Tibial nerve (tissue), 4 donors: ENCODE measurements at regions not wholly inside any gene's neighbourhood (a gene's known extent, or its start where the extent isn't known, plus 50 kb on each side); places are given as distances from the start of the nearest gene placed in this dataset.

Experiments
- DNase-seq, 2 donors: peaks; one replicate each; pipeline ENCODE4 v3.0.0-alpha.2; 2019; ENCODE audit warnings: low spot score in 2 of 2
- H3K27ac ChIP-seq, 4 donors: fragments of 200-600 bp; sonication (generic) in 3 of 4; one replicate each; pipeline ENCODE4 v1.5.1; 2017 to 2019; ENCODE audit warnings: mild to moderate bottlenecking in 1 of 4
- H3K27me3 ChIP-seq, 2 donors: fragments of 200-600 bp; sonication (generic) in 1 of 2; one replicate each; pipeline versions ENCODE4 v1.5.1 to v1.6.0; 2017 to 2019
- H3K36me3 ChIP-seq, 3 donors: fragments of 200-600 bp; sonication (generic); one replicate each; pipeline ENCODE4 v1.5.1; 2018 to 2019
- H3K4me1 ChIP-seq, 4 donors: fragments of 200-600 bp; sonication (generic) in 3 of 4; one replicate each; pipeline ENCODE4 v1.5.1; 2017 to 2019
- H3K4me3 ChIP-seq, 4 donors: fragments of 200-600 bp; sonication (generic) in 3 of 4; one replicate each; pipeline ENCODE4 v1.5.1; 2017 to 2019; ENCODE audit warnings: mild to moderate bottlenecking in 1 of 4, moderate library complexity in 1 of 4
- H3K9me3 ChIP-seq, 4 donors: fragments of 200-600 bp; sonication (generic) in 3 of 4; one replicate each; pipeline ENCODE4 v1.5.1; 2017 to 2019
- CTCF ChIP-seq, 5 experiments: fragments of 200-600 bp in 3 of 5; fragments of 450-650 bp in 2 of 5; sonication (generic) in 3 of 5; IDR thresholded peaks; one replicate each; pipeline ENCODE4 v1.5.1; 2016 to 2019; ENCODE audit warnings: antibody characterized with exemption in 5 of 5, mild to moderate bottlenecking in 3 of 5, moderate library complexity in 2 of 5
- EP300 ChIP-seq, 2 donors: sonication (generic); formaldehyde crosslinking; IDR thresholded peaks; one replicate each; pipeline ENCODE4 v1.6.1; 2017; ENCODE audit warnings: antibody characterized with exemption in 2 of 2, mild to moderate bottlenecking in 1 of 2
- POLR2A ChIP-seq, 2 donors: fragments of 450-650 bp; IDR thresholded peaks; one replicate each; pipeline ENCODE4 v1.6.1; 2017; ENCODE audit warnings: antibody characterized with exemption in 2 of 2, mild to moderate bottlenecking in 2 of 2, moderate library complexity in 2 of 2
- WGBS, 2 donors: methylation state at CpG; one replicate each; pipeline ENCODE4 v1.1.5; 2018; 5-methylcytosine and 5-hydroxymethylcytosine counted together

DNA sequence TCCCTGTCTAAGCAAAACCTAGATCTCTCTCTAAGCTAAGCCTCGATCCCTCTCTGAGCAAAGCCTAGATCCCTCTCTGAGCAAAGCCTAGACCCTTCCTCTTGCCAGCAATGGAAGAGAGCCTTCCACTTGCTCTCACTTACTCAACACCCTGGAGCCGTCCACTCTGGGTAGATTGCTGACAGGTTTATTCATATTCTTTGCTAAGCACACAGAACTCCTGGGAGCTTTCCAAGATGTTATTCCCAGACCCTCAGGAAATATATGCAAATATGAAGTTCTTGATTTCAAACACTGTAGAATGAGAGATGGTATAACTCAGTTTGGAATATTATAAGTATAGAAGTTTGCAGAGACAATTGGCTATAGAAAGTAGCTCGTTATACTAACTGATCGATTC is 503.8 kb upstream of the CELF2 start:
- 86 to 91% methylated on average over 4 of the region's 4 CpGs for WGBS, 2 donors
- TF ChIP-seq CTCF (IDR thresholded peaks at IDR 0.05) (no peak), EP300 (IDR thresholded peaks at IDR 0.05) (no peak), POLR2A (IDR thresholded peaks at IDR 0.05) (no peak)

GRCh38 chr10:10514797-10515196 is 502.9 kb upstream of the CELF2 start:
- H3K27me3 ChIP-seq, result no peaks in the 10 kb centered on the region
- TF ChIP-seq POLR2A (IDR thresholded peaks at IDR 0.05) (no peak), EP300 (IDR thresholded peaks at IDR 0.05) (no peak), CTCF (IDR thresholded peaks at IDR 0.05) (no peak)
- no peak overlapping the region for H3K4me3 ChIP-seq
- H3K9me3 ChIP-seq, result no peaks in the 10 kb centered on the region
- H3K27ac ChIP-seq, result no peak overlapping the region
- peaks cover 0 to 2% (median 0%) of the 10 kb centered on the region in 3 donors for H3K36me3 ChIP-seq
- H3K4me1 ChIP-seq, result peaks cover 0 to 6% (median 0%) of the 10 kb centered on the region in 4 donors
- no peak for DNase-seq
- WGBS, 2 donors, result 81 to 88% methylated on average over 3 of the region's 3 CpGs

More for the DNA sequence above, 503.8 kb upstream of the CELF2 start:
- no peaks in the 10 kb centered on the region for H3K27me3 ChIP-seq
- H3K9me3 ChIP-seq, result no peaks in the 10 kb centered on the region
- H3K36me3 ChIP-seq, result peaks cover 0 to 2% (median 0%) of the 10 kb centered on the region in 3 donors
- no peak overlapping the region for H3K27ac ChIP-seq
- no peak overlapping the region for H3K4me3 ChIP-seq
- peaks cover 0 to 6% (median 0%) of the 10 kb centered on the region in 4 donors for H3K4me1 ChIP-seq
- no peak for DNase-seq

DNA sequence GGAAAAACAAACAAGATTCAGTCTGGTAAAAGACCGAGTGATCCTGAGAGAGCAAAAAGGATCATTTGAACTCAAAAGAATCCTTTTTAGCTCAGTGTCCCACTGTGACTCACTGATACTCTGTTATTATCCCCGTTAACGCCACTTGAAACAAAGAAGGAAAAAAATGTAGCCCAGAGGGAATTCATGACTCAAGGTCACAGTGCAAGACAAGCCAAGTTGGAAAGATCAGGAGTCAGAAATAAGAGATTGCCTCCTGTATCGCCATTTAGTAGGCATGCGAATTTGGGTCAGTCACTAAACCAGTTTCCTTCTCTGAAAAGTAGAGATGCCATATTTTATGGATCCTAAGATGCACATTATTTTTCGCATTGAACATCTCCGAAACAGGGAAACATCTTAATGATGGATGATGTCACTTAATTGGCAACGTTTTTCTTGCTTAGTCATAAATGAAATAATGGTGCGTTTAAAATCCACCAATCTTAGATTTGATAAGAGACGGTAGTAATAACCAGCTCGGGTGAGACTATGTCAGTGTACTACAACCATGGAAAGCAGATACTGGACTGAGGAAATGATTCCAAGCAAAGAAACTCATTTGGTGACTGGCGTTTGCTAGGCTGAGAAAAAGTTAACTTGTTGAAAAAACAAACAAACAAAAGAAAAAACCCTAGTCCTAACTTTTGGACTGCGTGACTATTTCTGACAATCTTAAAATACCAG is 502.0 kb upstream of the CELF2 start:
- Histone ChIP-seq H3K27ac (no peak overlapping the region), H3K4me1 (peaks cover 0 to 6% (median 0%) of the 10 kb centered on the region in 4 donors), H3K4me3 (no peak overlapping the region), H3K9me3 (no peaks in the 10 kb centered on the region), H3K36me3 (peaks cover 0 to 2% (median 0%) of the 10 kb centered on the region in 3 donors), H3K27me3 (no peaks in the 10 kb centered on the region)
- TF ChIP-seq POLR2A (IDR thresholded peaks at IDR 0.05) (no peak), CTCF (IDR thresholded peaks at IDR 0.05) (no peak)
- DNase-seq, result no peak
- WGBS, 2 donors, result 53 to 55% methylated on average over 13 of the region's 13 CpGs

DNA sequence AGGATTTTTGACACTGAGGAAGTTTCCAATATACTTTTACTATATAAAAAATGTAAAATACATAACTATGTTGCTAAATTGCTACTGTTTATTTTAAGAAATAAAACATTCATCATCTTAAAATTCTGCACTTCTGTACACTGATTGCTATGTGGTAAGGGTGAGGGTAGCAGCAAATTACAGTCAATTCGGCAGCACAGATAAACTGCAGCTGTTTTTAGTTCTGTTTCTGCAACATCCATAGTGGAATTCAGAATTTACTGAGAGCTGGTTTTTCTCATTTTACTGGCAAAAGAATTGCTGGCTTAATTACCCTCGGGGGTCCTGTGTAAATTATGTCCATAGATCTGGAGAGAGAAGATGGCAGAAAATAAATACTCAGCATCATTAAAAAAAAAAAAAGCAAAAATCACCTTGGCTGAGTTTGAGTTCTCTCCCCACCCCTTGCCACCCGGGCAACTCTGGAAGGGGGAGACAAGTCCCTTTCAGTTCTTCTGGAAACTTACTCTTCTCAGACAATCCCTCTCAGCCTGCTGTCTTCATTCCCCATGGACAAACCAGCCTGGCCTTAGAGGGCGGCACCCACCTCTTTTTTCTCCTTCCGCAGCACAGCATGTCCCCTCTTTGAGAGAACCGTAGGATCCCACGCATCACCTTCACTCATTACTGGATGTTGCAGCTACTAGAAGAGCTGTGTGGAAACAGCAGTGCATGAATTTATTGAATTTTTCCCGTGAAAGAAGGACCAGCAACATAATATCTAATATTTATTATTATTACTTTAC is 501.1 kb upstream of the CELF2 start:
- TF ChIP-seq CTCF (IDR thresholded peaks at IDR 0.05) (no peak), POLR2A (IDR thresholded peaks at IDR 0.05) (no peak), EP300 (IDR thresholded peaks at IDR 0.05) (no peak)
- H3K9me3 ChIP-seq, result no peaks in the 10 kb centered on the region
- no peak overlapping the region for H3K4me3 ChIP-seq
- peaks cover 0 to 2% (median 0%) of the 10 kb centered on the region in 3 donors for H3K36me3 ChIP-seq
- H3K27ac ChIP-seq, result no peak overlapping the region
- peaks cover 0 to 6% (median 0%) of the 10 kb centered on the region in 4 donors for H3K4me1 ChIP-seq
- no peaks in the 10 kb centered on the region for H3K27me3 ChIP-seq
- no peak for DNase-seq
- 63 to 65% methylated on average over 8 of the region's 8 CpGs for WGBS, 2 donors

DNA sequence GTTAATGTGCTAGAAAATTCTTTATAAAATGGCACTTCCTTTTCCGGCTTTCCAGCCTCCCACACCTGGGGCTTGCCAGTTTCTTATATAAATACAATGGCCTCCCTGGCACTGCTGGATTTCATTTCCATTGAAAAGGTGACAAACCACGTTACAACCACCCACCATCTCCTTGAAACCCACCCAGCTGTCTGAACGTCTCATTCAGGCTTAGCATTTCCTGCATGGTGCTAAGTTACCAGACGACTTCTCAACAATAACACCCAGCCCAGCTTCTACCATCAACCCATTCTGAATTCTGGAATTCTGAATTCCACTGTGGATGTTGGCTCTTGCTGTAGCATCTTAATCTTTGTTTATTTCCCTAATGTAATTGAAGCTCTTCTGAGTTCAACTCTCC is 499.8 kb upstream of the CELF2 start:
- DNase-seq, result no peak

More for the DNA sequence above, 499.8 kb upstream of the CELF2 start:
- Histone ChIP-seq H3K9me3 (no peaks in the 10 kb centered on the region), H3K4me1 (peaks cover 0 to 6% (median 0%) of the 10 kb centered on the region in 4 donors), H3K27ac (no peak overlapping the region), H3K27me3 (no peaks in the 10 kb centered on the region), H3K4me3 (no peak overlapping the region), H3K36me3 (peaks cover 0 to 2% (median 0%) of the 10 kb centered on the region in 3 donors)
- 69 to 73% methylated on average over 4 of the region's 4 CpGs for WGBS, 2 donors
- TF ChIP-seq CTCF (IDR thresholded peaks at IDR 0.05), result no peak
- no peak for TF ChIP-seq EP300 (IDR thresholded peaks at IDR 0.05)
- TF ChIP-seq POLR2A (IDR thresholded peaks at IDR 0.05), result no peak
